ENCODE measurements at regions not wholly inside any gene's neighbourhood (a gene's known extent, or its start where the extent isn't known, plus 50 kb on each side); places are given as distances from the start of the nearest gene placed in this dataset.

DNA sequence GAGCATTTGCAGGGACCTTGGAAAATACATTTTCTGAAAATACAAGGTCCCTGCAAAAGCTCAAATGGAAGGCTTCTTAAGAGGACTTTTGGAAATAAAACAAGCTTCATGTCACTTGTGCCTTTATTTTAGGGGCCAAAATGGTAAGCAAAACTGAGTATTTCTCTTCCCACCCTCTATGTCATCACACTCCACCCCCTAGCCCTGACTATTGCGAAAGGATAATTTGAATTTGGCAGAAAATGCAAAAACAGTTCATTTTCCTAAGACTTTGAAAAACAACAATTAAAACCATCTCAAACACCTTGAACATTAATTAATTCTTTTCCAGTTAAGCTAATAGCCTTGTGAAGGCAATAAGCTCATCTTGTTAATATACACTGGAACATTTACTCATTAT, 201.7 kb downstream of the TM2D1 start:
- no peak overlapping the region for H3K4me2 ChIP-seq (ENCODE audit: insufficient read depth, low read length, poor library complexity, severe bottlenecking)
- H3K9me3 ChIP-seq (replicated peaks in 1 of 2; ENCODE audit: control insufficient read depth in 2 of 2, insufficient read depth in 1 of 2, low read depth in 1 of 2, low read length in 2 of 2), result no peaks in the 10 kb centered on the region
- H4K91ac ChIP-seq (ENCODE audit: low read depth, low read length, poor library complexity), result no peak overlapping the region
- H3K14ac ChIP-seq (ENCODE audit: low read length), result no peak overlapping the region
- peaks cover 0 to 1% of the 10 kb centered on the region in 2 donors for H3K4me1 ChIP-seq (ENCODE audit: control insufficient read depth in 2 of 2, insufficient read depth in 1 of 2, low read depth in 1 of 2, low read length in 2 of 2)
- H2BK12ac ChIP-seq (ENCODE audit: low read length), result no peak overlapping the region
- H2BK120ac ChIP-seq (ENCODE audit: low read depth, low read length), result no peak overlapping the region
- no peak overlapping the region for H3K23ac ChIP-seq (ENCODE audit: low read depth, low read length, poor library complexity)
- H4K8ac ChIP-seq (ENCODE audit: low read depth, low read length), result no peak overlapping the region
- H3K27ac ChIP-seq (replicated peaks; ENCODE audit: low read length), result no peak overlapping the region
- no peak overlapping the region for H2AK5ac ChIP-seq (ENCODE audit: low read depth, low read length)
- H2BK5ac ChIP-seq (ENCODE audit: low read length), result no peak overlapping the region
- no peaks in the 10 kb centered on the region for H3K27me3 ChIP-seq (ENCODE audit: control insufficient read depth in 3 of 3, insufficient read depth in 3 of 3, low read depth in 1 of 3, low read length in 3 of 3)
- H3K4ac ChIP-seq (ENCODE audit: low read length), result no peak overlapping the region
- H3K9ac ChIP-seq (ENCODE audit: low read depth, low read length, poor library complexity), result no peak overlapping the region
- no peaks in the 10 kb centered on the region for H3K79me1 ChIP-seq (ENCODE audit: low read depth, low read length)
- H3K4me3 ChIP-seq (ENCODE audit: low read length in 2 of 2), result no peak overlapping the region
- no CpG with 5 or more reads among the region's 1 CpG for WGBS, 2 donors (ENCODE audit: extremely low coverage in 2 of 2, insufficient read length in 2 of 2, insufficient replicate concordance in 1 of 2)
- no peak overlapping the region for H3K18ac ChIP-seq (ENCODE audit: low read length)
- no peak overlapping the region for H2BK15ac ChIP-seq (ENCODE audit: low read length)
- no peak overlapping the region for H2AFZ ChIP-seq (ENCODE audit: low read length)
- no peak for DNase-seq (ENCODE audit: low spot score)
- no peaks in the 10 kb centered on the region for H3K36me3 ChIP-seq (replicated peaks in 1 of 2; ENCODE audit: control insufficient read depth in 2 of 2, insufficient read depth in 2 of 2, low read length in 2 of 2)

DNA sequence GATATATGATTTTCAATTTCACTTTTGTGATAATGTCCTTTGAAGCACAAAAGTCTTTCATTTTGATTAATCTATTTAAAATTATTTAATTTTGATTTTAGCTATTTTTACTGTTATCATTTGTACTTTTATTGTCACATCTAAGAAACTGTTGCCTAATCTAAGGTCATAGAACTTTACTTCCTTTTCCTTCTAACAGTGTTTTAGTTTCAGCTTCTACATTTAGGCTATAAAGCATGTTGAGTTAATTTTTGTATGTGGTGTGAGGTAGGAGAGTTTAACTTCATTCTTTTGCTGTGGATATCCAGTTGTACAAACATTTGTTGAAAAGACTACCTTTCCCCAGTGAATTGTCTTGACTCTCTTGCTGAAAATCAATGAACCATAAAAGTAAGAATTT, 204.5 kb downstream of the TM2D1 start:
- Histone ChIP-seq H4K8ac (ENCODE audit: low read depth, low read length) (no peak overlapping the region), H2BK15ac (ENCODE audit: low read length) (no peak overlapping the region), H3K27ac (replicated peaks; ENCODE audit: low read length) (no peak overlapping the region), H3K4me1 (ENCODE audit: control insufficient read depth in 2 of 2, insufficient read depth in 1 of 2, low read depth in 1 of 2, low read length in 2 of 2) (peaks cover 0 to 3% of the 10 kb centered on the region in 2 donors), H3K36me3 (replicated peaks in 1 of 2; ENCODE audit: control insufficient read depth in 2 of 2, insufficient read depth in 2 of 2, low read length in 2 of 2) (no peaks in the 10 kb centered on the region), H2AK5ac (ENCODE audit: low read depth, low read length) (no peak overlapping the region), H3K23ac (ENCODE audit: low read depth, low read length, poor library complexity) (no peak overlapping the region), H3K14ac (ENCODE audit: low read length) (no peak overlapping the region), H3K27me3 (ENCODE audit: control insufficient read depth in 3 of 3, insufficient read depth in 3 of 3, low read depth in 1 of 3, low read length in 3 of 3) (no peaks in the 10 kb centered on the region), H3K9me3 (replicated peaks in 1 of 2; ENCODE audit: control insufficient read depth in 2 of 2, insufficient read depth in 1 of 2, low read depth in 1 of 2, low read length in 2 of 2) (no peaks in the 10 kb centered on the region), H3K4me2 (ENCODE audit: insufficient read depth, low read length, poor library complexity, severe bottlenecking) (no peak overlapping the region), H3K4ac (ENCODE audit: low read length) (no peak overlapping the region), H4K91ac (ENCODE audit: low read depth, low read length, poor library complexity) (no peak overlapping the region), H2AFZ (ENCODE audit: low read length) (no peak overlapping the region), H3K9ac (ENCODE audit: low read depth, low read length, poor library complexity) (no peak overlapping the region), H2BK5ac (ENCODE audit: low read length) (no peak overlapping the region), H3K79me1 (ENCODE audit: low read depth, low read length) (no peaks in the 10 kb centered on the region), H2BK12ac (ENCODE audit: low read length) (no peak overlapping the region), H3K4me3 (ENCODE audit: low read length in 2 of 2) (no peak overlapping the region), H3K18ac (ENCODE audit: low read length) (no peak overlapping the region), H2BK120ac (ENCODE audit: low read depth, low read length) (no peak overlapping the region)
- DNase-seq (ENCODE audit: low spot score), result no peak

DNA sequence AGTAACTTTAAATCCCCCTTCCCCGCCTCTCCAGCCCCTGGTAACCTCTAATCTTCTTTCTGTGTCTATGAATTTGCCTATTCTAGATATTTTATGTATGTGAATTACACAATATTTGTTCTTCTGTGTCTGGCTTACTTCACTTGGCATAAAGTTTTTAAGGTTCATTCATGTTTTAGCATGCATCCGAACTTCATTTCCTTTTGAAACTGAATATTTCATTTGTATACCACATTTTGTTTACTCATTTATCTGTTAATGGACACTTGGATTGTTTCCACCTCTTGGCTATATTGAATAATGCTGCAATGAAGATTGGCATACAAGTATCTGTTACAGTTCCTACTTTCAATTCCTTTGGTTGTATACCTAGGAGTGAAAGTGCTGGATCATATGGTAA, 205.3 kb downstream of the TM2D1 start:
- H3K18ac ChIP-seq (ENCODE audit: low read length), result no peak overlapping the region
- WGBS, 2 donors (ENCODE audit: extremely low coverage in 2 of 2, insufficient read length in 2 of 2, insufficient replicate concordance in 1 of 2), result no CpG with 5 or more reads among the region's 2 CpGs

DNA sequence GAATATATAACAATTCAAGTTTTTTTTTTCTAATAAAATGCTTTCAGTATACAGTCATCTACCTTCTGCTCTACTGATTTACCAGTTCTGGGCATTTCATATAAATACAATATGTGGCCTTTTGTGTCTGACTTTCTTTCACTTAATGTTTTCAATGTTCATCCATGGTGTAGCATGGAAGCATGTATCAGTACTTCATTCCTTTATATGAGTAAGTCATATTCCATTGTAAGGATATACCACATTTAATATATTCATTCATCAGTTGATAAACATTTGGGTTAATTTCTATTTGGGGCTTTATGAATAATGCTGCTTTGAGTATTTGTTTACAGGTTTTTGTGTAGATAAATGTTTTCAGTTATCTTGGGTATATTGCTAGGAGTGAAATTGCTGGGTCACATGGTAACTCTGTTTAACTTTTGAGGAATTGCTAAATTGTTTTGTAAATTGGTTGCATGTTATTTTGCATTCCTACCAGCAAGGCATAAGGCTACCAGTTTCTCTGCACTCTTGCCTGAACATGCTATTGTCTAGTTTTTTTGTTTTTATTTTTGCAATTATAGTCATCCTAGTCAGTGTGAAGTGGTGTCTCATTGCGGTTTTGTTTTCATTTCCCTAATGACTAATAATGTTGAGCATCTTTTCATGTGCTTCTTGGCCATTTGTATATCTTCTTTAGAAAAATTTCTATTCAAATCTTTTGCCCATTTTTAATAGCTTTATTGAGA, 206.1 kb downstream of the TM2D1 start:
- Histone ChIP-seq H3K9me3 (replicated peaks in 1 of 2; ENCODE audit: control insufficient read depth in 2 of 2, insufficient read depth in 1 of 2, low read depth in 1 of 2, low read length in 2 of 2) (no peaks in the 10 kb centered on the region), H2BK5ac (ENCODE audit: low read length) (no peak overlapping the region), H4K8ac (ENCODE audit: low read depth, low read length) (no peak overlapping the region), H3K4me3 (ENCODE audit: low read length in 2 of 2) (no peak overlapping the region), H2BK12ac (ENCODE audit: low read length) (no peak overlapping the region), H3K18ac (ENCODE audit: low read length) (no peak overlapping the region), H2BK15ac (ENCODE audit: low read length) (no peak overlapping the region), H4K91ac (ENCODE audit: low read depth, low read length, poor library complexity) (no peak overlapping the region), H2BK120ac (ENCODE audit: low read depth, low read length) (no peak overlapping the region), H3K14ac (ENCODE audit: low read length) (no peak overlapping the region), H3K9ac (ENCODE audit: low read depth, low read length, poor library complexity) (no peak overlapping the region), H2AFZ (ENCODE audit: low read length) (no peak overlapping the region), H3K27me3 (ENCODE audit: control insufficient read depth in 3 of 3, insufficient read depth in 3 of 3, low read depth in 1 of 3, low read length in 3 of 3) (no peaks in the 10 kb centered on the region), H3K36me3 (replicated peaks in 1 of 2; ENCODE audit: control insufficient read depth in 2 of 2, insufficient read depth in 2 of 2, low read length in 2 of 2) (no peaks in the 10 kb centered on the region), H3K27ac (replicated peaks; ENCODE audit: low read length) (no peak overlapping the region), H3K4ac (ENCODE audit: low read length) (no peak overlapping the region), H3K79me1 (ENCODE audit: low read depth, low read length) (no peaks in the 10 kb centered on the region), H3K23ac (ENCODE audit: low read depth, low read length, poor library complexity) (no peak overlapping the region), H3K4me2 (ENCODE audit: insufficient read depth, low read length, poor library complexity, severe bottlenecking) (no peak overlapping the region), H2AK5ac (ENCODE audit: low read depth, low read length) (no peak overlapping the region), H3K4me1 (ENCODE audit: control insufficient read depth in 2 of 2, insufficient read depth in 1 of 2, low read depth in 1 of 2, low read length in 2 of 2) (peaks cover 0 to 1% of the 10 kb centered on the region in 2 donors)
- no peak for DNase-seq (ENCODE audit: low spot score)
- WGBS, 2 donors (ENCODE audit: extremely low coverage in 2 of 2, insufficient read length in 2 of 2, insufficient replicate concordance in 1 of 2), result no CpG with 5 or more reads among the region's 1 CpG

More for the DNA sequence above, 205.3 kb downstream of the TM2D1 start:
- peaks cover 0 to 1% of the 10 kb centered on the region in 2 donors for H3K4me1 ChIP-seq (ENCODE audit: control insufficient read depth in 2 of 2, insufficient read depth in 1 of 2, low read depth in 1 of 2, low read length in 2 of 2)
- no peak overlapping the region for H3K4me3 ChIP-seq (ENCODE audit: low read length in 2 of 2)
- no peak overlapping the region for H3K14ac ChIP-seq (ENCODE audit: low read length)
- H2BK15ac ChIP-seq (ENCODE audit: low read length), result no peak overlapping the region
- no peak for DNase-seq (ENCODE audit: low spot score)
- H3K9ac ChIP-seq (ENCODE audit: low read depth, low read length, poor library complexity), result no peak overlapping the region
- no peak overlapping the region for H4K91ac ChIP-seq (ENCODE audit: low read depth, low read length, poor library complexity)
- H3K36me3 ChIP-seq (replicated peaks in 1 of 2; ENCODE audit: control insufficient read depth in 2 of 2, insufficient read depth in 2 of 2, low read length in 2 of 2), result no peaks in the 10 kb centered on the region
- no peaks in the 10 kb centered on the region for H3K27me3 ChIP-seq (ENCODE audit: control insufficient read depth in 3 of 3, insufficient read depth in 3 of 3, low read depth in 1 of 3, low read length in 3 of 3)
- H2BK12ac ChIP-seq (ENCODE audit: low read length), result no peak overlapping the region
- H3K9me3 ChIP-seq (replicated peaks in 1 of 2; ENCODE audit: control insufficient read depth in 2 of 2, insufficient read depth in 1 of 2, low read depth in 1 of 2, low read length in 2 of 2), result no peaks in the 10 kb centered on the region
- no peak overlapping the region for H3K23ac ChIP-seq (ENCODE audit: low read depth, low read length, poor library complexity)
- H4K8ac ChIP-seq (ENCODE audit: low read depth, low read length), result no peak overlapping the region
- no peak overlapping the region for H2AK5ac ChIP-seq (ENCODE audit: low read depth, low read length)
- H2AFZ ChIP-seq (ENCODE audit: low read length), result no peak overlapping the region
- H2BK5ac ChIP-seq (ENCODE audit: low read length), result no peak overlapping the region
- H2BK120ac ChIP-seq (ENCODE audit: low read depth, low read length), result no peak overlapping the region
- no peaks in the 10 kb centered on the region for H3K79me1 ChIP-seq (ENCODE audit: low read depth, low read length)
- H3K4ac ChIP-seq (ENCODE audit: low read length), result no peak overlapping the region
- no peak overlapping the region for H3K4me2 ChIP-seq (ENCODE audit: insufficient read depth, low read length, poor library complexity, severe bottlenecking)
- H3K27ac ChIP-seq (replicated peaks; ENCODE audit: low read length), result no peak overlapping the region
